SK-N-SH treated with all-trans-retinoic acid at 6 μM for 48 hours (cell line): ENCODE measurements at regions not wholly inside any gene's neighbourhood (a gene's known extent, or its start where the extent isn't known, plus 50 kb on each side); places are given as distances from the start of the nearest gene placed in this dataset.

Experiments
- ARNTL ChIP-seq: fragments of 450-650 bp; formaldehyde crosslinking; IDR thresholded peaks from 2 replicates; pipeline ENCODE4 v1.5.0; 2020; ENCODE audit warnings: low read depth, mild to moderate bottlenecking, moderate library complexity, borderline replicate concordance
- CREB5 ChIP-seq: fragments of 250-450 bp; sonication (Bioruptor Pico); IDR thresholded peaks from 2 replicates; pipeline ENCODE4 v1.5.1; 2020; ENCODE audit warnings: low read depth, mild to moderate bottlenecking, moderate library complexity
- ISL1 ChIP-seq: fragments of 250-450 bp; sonication (Bioruptor Pico); IDR thresholded peaks from 2 replicates; pipeline ENCODE4 v2.1.2; 2022; ENCODE audit warnings: mild to moderate bottlenecking, moderate library complexity
- PPARA ChIP-seq: fragments of 250-450 bp; sonication (Bioruptor Pico); IDR thresholded peaks from 2 replicates; pipeline ENCODE4 v1.5.0; 2020; ENCODE audit warnings: mild to moderate bottlenecking, borderline replicate concordance
- RARB ChIP-seq: fragments of 250-450 bp; sonication (Bioruptor Pico); IDR thresholded peaks from 2 replicates; pipeline ENCODE4 v1.8.0; 2021; ENCODE audit warnings: mild to moderate bottlenecking, moderate library complexity
- SNAI2 ChIP-seq: fragments of 250-450 bp; sonication (Bioruptor Pico); IDR thresholded peaks from 2 replicates; pipeline ENCODE4 v1.5.0; 2020; ENCODE audit warnings: mild to moderate bottlenecking, moderate library complexity
- TCF4 ChIP-seq: fragments of 250-450 bp; sonication (Bioruptor Pico); IDR thresholded peaks from 2 replicates; pipeline ENCODE4 v1.8.0; 2021; ENCODE audit warnings: mild to moderate bottlenecking, moderate library complexity, borderline replicate concordance
- TOX ChIP-seq: fragments of 250-450 bp; sonication (Bioruptor Pico); IDR thresholded peaks from 2 replicates; pipeline ENCODE4 v1.8.0; 2021; ENCODE audit warnings: mild to moderate bottlenecking, moderate library complexity, borderline replicate concordance
- ZC3H10 ChIP-seq: fragments of 250-450 bp; sonication (Bioruptor Pico); IDR thresholded peaks from 2 replicates; pipeline ENCODE4 v1.5.1; 2021; ENCODE audit warnings: mild to moderate bottlenecking, moderate library complexity
- ZFP3 ChIP-seq: fragments of 250-450 bp; sonication (Bioruptor Pico); IDR thresholded peaks from 2 replicates; pipeline ENCODE4 v1.5.0; 2020; ENCODE audit warnings: mild to moderate bottlenecking, moderate library complexity
- ZFP30 ChIP-seq: fragments of 450-650 bp; formaldehyde crosslinking; IDR thresholded peaks from 2 replicates; pipeline ENCODE4 v1.5.0; 2022; ENCODE audit warnings: mild to moderate bottlenecking, moderate library complexity
- ZNF565 ChIP-seq: fragments of 450-650 bp; formaldehyde crosslinking; conservative IDR thresholded peaks from 2 replicates; pipeline ENCODE4 v1.5.0; 2020; ENCODE audit warnings: low read depth, mild to moderate bottlenecking, moderate library complexity
- ZNF8 ChIP-seq: fragments of 450-650 bp; formaldehyde crosslinking; IDR thresholded peaks from 2 replicates; pipeline ENCODE4 v1.5.0; 2020; ENCODE audit warnings: mild to moderate bottlenecking, moderate library complexity
- TF ChIP-seq, protein P1 (sequence below): fragments of 250-450 bp; sonication (Bioruptor Pico); IDR thresholded peaks from 2 replicates; pipeline ENCODE4 v1.8.0; 2020; ENCODE audit warnings: mild to moderate bottlenecking, moderate library complexity, borderline replicate concordance

DNA sequence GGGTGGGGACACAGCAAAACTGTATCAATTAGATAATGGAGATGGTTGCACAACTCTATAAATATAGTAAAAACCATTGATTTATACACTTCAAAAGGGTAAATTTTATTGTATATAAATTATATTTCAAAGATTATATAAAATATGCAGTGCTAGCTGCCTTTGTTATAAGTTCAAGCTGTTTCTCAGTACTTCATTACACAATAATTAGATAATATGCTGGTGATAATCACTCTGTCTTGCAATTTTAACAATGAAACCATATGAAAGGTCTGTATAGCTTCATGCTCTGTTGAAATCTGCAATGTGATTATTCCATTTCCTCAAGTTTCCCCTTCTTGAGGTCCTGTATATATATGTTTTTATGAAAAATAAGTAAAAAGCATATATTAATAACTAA is 73.4 kb upstream of the PLS3 start:
- TF ChIP-seq CREB5 (CRISPR knock-in tag), result no peak
- no peak for TF ChIP-seq TCF4 (CRISPR knock-in tag)
- TF ChIP-seq, protein P1, sequence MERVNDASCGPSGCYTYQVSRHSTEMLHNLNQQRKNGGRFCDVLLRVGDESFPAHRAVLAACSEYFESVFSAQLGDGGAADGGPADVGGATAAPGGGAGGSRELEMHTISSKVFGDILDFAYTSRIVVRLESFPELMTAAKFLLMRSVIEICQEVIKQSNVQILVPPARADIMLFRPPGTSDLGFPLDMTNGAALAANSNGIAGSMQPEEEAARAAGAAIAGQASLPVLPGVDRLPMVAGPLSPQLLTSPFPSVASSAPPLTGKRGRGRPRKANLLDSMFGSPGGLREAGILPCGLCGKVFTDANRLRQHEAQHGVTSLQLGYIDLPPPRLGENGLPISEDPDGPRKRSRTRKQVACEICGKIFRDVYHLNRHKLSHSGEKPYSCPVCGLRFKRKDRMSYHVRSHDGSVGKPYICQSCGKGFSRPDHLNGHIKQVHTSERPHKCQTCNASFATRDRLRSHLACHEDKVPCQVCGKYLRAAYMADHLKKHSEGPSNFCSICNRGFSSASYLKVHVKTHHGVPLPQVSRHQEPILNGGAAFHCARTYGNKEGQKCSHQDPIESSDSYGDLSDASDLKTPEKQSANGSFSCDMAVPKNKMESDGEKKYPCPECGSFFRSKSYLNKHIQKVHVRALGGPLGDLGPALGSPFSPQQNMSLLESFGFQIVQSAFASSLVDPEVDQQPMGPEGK (CRISPR knock-in tag), result no peak
- TF ChIP-seq RARB (CRISPR knock-in tag), result no peak
- no peak for TF ChIP-seq ZFP3 (CRISPR knock-in tag)
- TF ChIP-seq SNAI2 (CRISPR knock-in tag), result no peak
- no peak for TF ChIP-seq ARNTL (CRISPR knock-in tag)
- no peak for TF ChIP-seq ZFP30 (CRISPR knock-in tag)
- TF ChIP-seq ZNF565 (CRISPR knock-in tag), result no peak
- no peak for TF ChIP-seq ZNF8 (CRISPR knock-in tag)
- TF ChIP-seq ISL1 (CRISPR knock-in tag), result no peak
- TF ChIP-seq PPARA (CRISPR knock-in tag), result no peak
- TF ChIP-seq TOX (CRISPR knock-in tag), result no peak
- no peak for TF ChIP-seq ZC3H10 (CRISPR knock-in tag)
